Activated B cell treated with CpG ODN at 0.5 μM for 24 hours (primary cell): ENCODE measurements at regions not wholly inside any gene's neighbourhood (a gene's known extent, or its start where the extent isn't known, plus 50 kb on each side); places are given as distances from the start of the nearest gene placed in this dataset.

ENCODE experiments used
- ATAC-seq: fragments of 200-7000 bp; cut with Tn5 transposase; one replicate; pipeline ENCODE4 v1.10.0; 2021; ENCODE audit warnings: low read depth, mild to moderate bottlenecking, moderate library complexity
- CTCF ChIA-PET: fragments of 350-600 bp; sonication (Branson Sonifier 250); formaldehyde crosslinking; loops from one replicate; lab custom pipeline; 2021; ENCODE audit warnings: antibody characterized with exemption; lab: Charles Lee
- POLR2A ChIA-PET: fragments of 350-600 bp; sonication (Branson Sonifier 250); formaldehyde crosslinking; loops from one replicate; lab custom pipeline; 2021; ENCODE audit warnings: antibody characterized with exemption; lab: Charles Lee
- DNase-seq: peaks from one replicate; pipeline ENCODE4 v3.0.0; 2022
- H3K27ac Mint-ChIP-seq: one replicate; pipeline ENCODE4 v1.8.0; 2020; ENCODE audit warnings: mixed read lengths
- H3K27me3 Mint-ChIP-seq: one replicate; pipeline ENCODE4 v1.8.0; 2021; ENCODE audit warnings: mixed read lengths
- H3K36me3 Mint-ChIP-seq: one replicate; pipeline ENCODE4 v1.8.0; 2021; ENCODE audit warnings: low read depth, mixed read lengths
- H3K4me1 Mint-ChIP-seq: one replicate; pipeline ENCODE4 v1.8.0; 2021; ENCODE audit warnings: mixed read lengths
- H3K4me3 Mint-ChIP-seq: one replicate; pipeline ENCODE4 v1.8.0; 2020; ENCODE audit warnings: mild to moderate bottlenecking, mixed read lengths
- H3K9me3 Mint-ChIP-seq: one replicate; pipeline ENCODE4 v1.8.0; 2020; ENCODE audit warnings: mixed read lengths
- intact Hi-C: fragments of 100-400 bp; cut with micrococcal nuclease; formaldehyde crosslinking; loops from one replicate; pipeline ENCODE4 v1.15.1; 2024
- TF ChIP-seq, protein P1 (sequence below): fragments of 200-600 bp; IDR thresholded peaks from one replicate; pipeline ENCODE4 v1.8.0; 2022; ENCODE audit warnings: antibody characterized with exemption, mild to moderate bottlenecking

DNA sequence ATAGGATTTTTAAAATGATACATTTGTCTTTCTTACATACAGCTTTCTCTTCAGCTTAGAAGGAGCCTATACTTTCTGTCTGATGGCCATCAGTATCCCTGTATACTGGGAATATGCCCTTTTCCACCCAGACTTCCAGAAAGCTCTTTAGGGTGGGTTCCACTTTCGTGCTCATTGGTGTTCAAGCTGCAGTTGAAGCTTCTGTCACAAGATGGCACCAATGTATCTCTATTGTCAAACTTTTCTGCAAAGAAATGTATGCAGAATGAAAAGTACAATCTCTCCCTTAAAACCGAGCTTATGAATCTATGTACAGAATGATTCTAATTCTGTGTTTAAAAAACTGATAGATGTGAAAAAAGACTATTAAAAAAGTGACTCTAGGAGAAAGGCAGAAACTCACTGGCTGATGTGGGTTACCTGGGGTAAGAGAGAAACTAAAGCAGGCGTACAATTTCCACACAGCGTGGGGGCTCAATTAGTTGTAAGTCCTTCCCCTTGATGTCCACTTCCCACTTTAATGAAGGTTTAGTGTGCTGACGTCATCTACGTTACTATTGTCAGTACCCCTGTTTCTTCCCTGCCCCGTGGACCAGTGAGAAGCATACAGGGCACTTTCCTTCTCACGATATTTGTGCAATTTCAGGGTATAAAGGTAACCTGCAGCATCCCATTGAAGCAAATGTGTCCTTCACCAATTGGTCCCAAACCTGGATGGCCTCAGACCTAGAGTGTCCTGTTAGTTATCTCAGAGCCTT, 57.3 kb upstream of the TCEAL2 start:
- H3K9me3 Mint-ChIP-seq: no peaks in the 10 kb centered on the region
- H3K4me3 Mint-ChIP-seq: no peak overlapping the region
- TF ChIP-seq, protein P1, sequence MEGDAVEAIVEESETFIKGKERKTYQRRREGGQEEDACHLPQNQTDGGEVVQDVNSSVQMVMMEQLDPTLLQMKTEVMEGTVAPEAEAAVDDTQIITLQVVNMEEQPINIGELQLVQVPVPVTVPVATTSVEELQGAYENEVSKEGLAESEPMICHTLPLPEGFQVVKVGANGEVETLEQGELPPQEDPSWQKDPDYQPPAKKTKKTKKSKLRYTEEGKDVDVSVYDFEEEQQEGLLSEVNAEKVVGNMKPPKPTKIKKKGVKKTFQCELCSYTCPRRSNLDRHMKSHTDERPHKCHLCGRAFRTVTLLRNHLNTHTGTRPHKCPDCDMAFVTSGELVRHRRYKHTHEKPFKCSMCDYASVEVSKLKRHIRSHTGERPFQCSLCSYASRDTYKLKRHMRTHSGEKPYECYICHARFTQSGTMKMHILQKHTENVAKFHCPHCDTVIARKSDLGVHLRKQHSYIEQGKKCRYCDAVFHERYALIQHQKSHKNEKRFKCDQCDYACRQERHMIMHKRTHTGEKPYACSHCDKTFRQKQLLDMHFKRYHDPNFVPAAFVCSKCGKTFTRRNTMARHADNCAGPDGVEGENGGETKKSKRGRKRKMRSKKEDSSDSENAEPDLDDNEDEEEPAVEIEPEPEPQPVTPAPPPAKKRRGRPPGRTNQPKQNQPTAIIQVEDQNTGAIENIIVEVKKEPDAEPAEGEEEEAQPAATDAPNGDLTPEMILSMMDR: no peak
- no peaks in the 10 kb centered on the region for H3K36me3 Mint-ChIP-seq
- H3K27ac Mint-ChIP-seq: no peak overlapping the region
- POLR2A ChIA-PET: no interaction called here
- H3K27me3 Mint-ChIP-seq: peaks cover 3% of the 10 kb centered on the region
- DNase-seq: no peak
- ATAC-seq: no peak
- H3K4me1 Mint-ChIP-seq: no peaks in the 10 kb centered on the region
- intact Hi-C loops: loop anchor here (1.0 to 5.0 kb wide), 4 partner anchors 471 to 1089 kb away; no protein-coding TSS in a partner anchor
- CTCF ChIA-PET: interaction anchor here (0.6 to 2.7 kb wide), 5 partner anchors 14 to 883 kb away, joined by 3 to 13 read pairs (median 8); no protein-coding TSS in a partner anchor

DNA sequence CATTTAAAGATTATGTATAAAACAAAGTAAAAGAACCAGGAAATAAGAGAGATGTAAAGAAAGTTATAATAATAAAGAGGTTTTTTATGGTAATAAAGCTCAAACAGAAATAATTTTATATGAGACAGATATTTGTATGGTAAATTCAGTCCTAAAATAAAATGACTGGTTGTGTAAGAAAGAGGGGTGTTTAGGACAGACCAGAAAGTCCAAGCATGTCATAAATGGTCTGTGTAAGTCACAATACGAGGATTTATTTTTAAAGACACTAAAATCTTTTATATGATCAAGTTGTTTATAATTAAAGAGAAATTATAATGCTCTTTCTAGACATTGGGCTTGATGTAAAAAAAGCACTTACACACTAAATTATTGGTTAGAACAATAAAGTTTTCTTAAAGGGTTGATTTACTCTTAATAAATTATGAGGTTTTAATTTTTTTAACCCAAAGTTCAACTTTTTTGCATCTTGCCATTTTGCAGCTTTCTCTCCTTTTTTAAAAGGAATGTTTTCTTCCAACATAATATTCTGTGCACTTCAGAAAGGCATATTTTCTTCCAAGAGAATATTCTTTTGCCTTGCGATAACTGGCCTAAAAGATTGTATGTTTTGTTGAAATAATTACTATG, 61.9 kb upstream of the TCEAL2 start:
- ChIA-PET CTCF (no interaction called here), POLR2A (no interaction called here)

DNA sequence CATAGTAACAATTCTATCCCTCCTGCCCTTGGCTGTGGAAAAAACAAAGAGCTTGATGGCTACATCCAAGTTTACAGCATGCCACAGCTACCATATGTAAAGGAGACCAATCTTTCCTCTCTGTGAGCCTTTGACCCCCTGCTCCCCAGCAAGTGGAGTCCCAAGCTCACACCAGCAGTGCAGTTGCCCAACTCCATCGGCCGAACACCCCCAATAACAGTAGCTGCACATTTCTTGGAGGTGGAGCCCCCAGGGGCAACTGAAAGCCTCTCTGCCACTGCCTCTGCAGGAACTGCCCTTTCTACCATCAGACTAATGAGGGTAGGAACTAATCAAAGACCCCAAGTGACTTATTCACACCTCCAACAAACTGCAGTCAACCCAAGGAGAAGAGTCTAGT, 81.0 kb upstream of the TCEAL2 start:
- intact Hi-C loops: no loop called here
- ChIA-PET POLR2A (no interaction called here), CTCF (no interaction called here)
- Mint-ChIP-seq H3K9me3 (no peaks in the 10 kb centered on the region), H3K4me3 (no peak overlapping the region), H3K27me3 (no peaks in the 10 kb centered on the region), H3K36me3 (no peaks in the 10 kb centered on the region), H3K27ac (no peak overlapping the region), H3K4me1 (no peaks in the 10 kb centered on the region)
- ATAC-seq: no peak
- no peak for DNase-seq
- TF ChIP-seq, protein P1: no peak

More for the DNA sequence above, 61.9 kb upstream of the TCEAL2 start:
- no peaks in the 10 kb centered on the region for H3K4me1 Mint-ChIP-seq
- H3K36me3 Mint-ChIP-seq: no peaks in the 10 kb centered on the region
- intact Hi-C loops: no loop called here
- DNase-seq: no peak
- no peak for ATAC-seq
- TF ChIP-seq, protein P1: no peak
- no peaks in the 10 kb centered on the region for H3K9me3 Mint-ChIP-seq
- no peak overlapping the region for H3K27ac Mint-ChIP-seq
- no peak overlapping the region for H3K4me3 Mint-ChIP-seq
- H3K27me3 Mint-ChIP-seq: peaks cover 3% of the 10 kb centered on the region

DNA sequence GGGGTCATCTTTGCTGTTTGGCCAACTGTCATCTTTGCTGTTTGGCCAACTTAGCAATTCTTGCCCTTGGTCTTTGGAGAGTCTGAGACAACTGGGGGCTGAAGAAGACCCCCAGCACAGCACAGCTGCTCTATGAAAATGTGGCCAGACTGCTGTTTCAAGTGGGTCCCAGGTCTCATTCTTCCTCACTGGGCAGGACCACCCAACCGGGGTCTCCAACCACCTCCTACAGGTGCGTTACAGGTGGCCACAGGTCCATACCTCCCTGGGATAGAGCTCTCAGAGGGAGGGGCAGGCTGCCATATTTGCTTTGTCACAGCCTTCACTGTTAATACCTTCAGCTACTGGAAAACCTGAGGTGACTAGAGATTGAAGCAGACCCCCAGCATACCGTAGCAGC, 82.1 kb upstream of the TCEAL2 start:
- Mint-ChIP-seq H3K4me1 (no peaks in the 10 kb centered on the region), H3K27me3 (no peaks in the 10 kb centered on the region), H3K36me3 (no peaks in the 10 kb centered on the region), H3K4me3 (no peak overlapping the region), H3K9me3 (no peaks in the 10 kb centered on the region), H3K27ac (no peak overlapping the region)
- ATAC-seq: no peak
- TF ChIP-seq, protein P1: no peak
- intact Hi-C loops: no loop called here
- ChIA-PET POLR2A (no interaction called here), CTCF (no interaction called here)
- no peak for DNase-seq
